ENCODE measurements at regions not wholly inside any gene's neighbourhood (a gene's known extent, or its start where the extent isn't known, plus 50 kb on each side); places are given as distances from the start of the nearest gene placed in this dataset.

- DNase-seq (ENCODE audit: low read depth, low spot score) (no peak), FAIRE-seq (no peak)
- no peaks in the 10 kb centered on the region for H3K36me3 ChIP-seq (ENCODE audit: control insufficient read depth in 2 of 2, extremely low read depth in 1 of 2, insufficient read depth in 2 of 2, low read length in 2 of 2)
- TF ChIP-seq CTCF (optimal IDR thresholded peaks at IDR 0.05 in 1 of 3, IDR thresholded peaks at IDR 0.05 in 1 of 3, conservative IDR thresholded peaks at IDR 0.05 in 1 of 3; ENCODE audit: extremely low read depth in 1 of 3, insufficient read depth in 2 of 3, low read length in 3 of 3) (no peak), EZH2 (IDR thresholded peaks at IDR 0.05; ENCODE audit: low read length) (no peak)
- no peaks in the 10 kb centered on the region for H3K27me3 ChIP-seq (ENCODE audit: control insufficient read depth, extremely low read depth, insufficient read depth, low read length)
- H3K9me1 ChIP-seq (ENCODE audit: control insufficient read depth, extremely low read depth, insufficient read depth, low read length), result no peaks in the 10 kb centered on the region
- H3K27ac ChIP-seq (ENCODE audit: control insufficient read depth, insufficient read depth, low read length), result no peak overlapping the region
- no peaks in the 10 kb centered on the region for H4K20me1 ChIP-seq (ENCODE audit: control insufficient read depth, extremely low read depth, insufficient read depth, low read length)
- dilution Hi-C loops (cut with MboI; ENCODE audit: extremely low pct_ligation_motif_present, low sequenced_read_pairs), result no loop called here
- H3K4me2 ChIP-seq (ENCODE audit: control insufficient read depth, extremely low read depth, insufficient read depth, low read depth, low read length), result no peak overlapping the region
- H3K4me3 ChIP-seq (ENCODE audit: control insufficient read depth in 2 of 3, extremely low read depth in 1 of 3, insufficient read depth in 2 of 3, low read depth in 1 of 3, low read length in 3 of 3), result no peak overlapping the region
- H3K9me3 ChIP-seq (ENCODE audit: control insufficient read depth, low read depth, low read length), result no peaks in the 10 kb centered on the region
- H3K79me2 ChIP-seq (ENCODE audit: control insufficient read depth, insufficient read depth, low read length), result no peaks in the 10 kb centered on the region
- H2AFZ ChIP-seq (ENCODE audit: control insufficient read depth, low read length), result no peak overlapping the region
- H3K4me1 ChIP-seq (ENCODE audit: control insufficient read depth, extremely low read depth, insufficient read depth, low read length), result peaks cover 50% of the 10 kb centered on the region
- H3K9ac ChIP-seq (ENCODE audit: control insufficient read depth, extremely low read depth, insufficient read depth, low read length), result no peak overlapping the region
These were observed 54.1 kb upstream of the HS6ST1 start for GRCh38 chr2:128372621-128373341.

GRCh38 chr2:128373451-128374000 is 54.9 kb upstream of the HS6ST1 start:
- no peaks in the 10 kb centered on the region for H3K27me3 ChIP-seq (ENCODE audit: control insufficient read depth, extremely low read depth, insufficient read depth, low read length)

More at GRCh38 chr2:128373451-128374000, 54.9 kb upstream of the HS6ST1 start:
- H3K9me1 ChIP-seq (ENCODE audit: control insufficient read depth, extremely low read depth, insufficient read depth, low read length), result no peaks in the 10 kb centered on the region
- H2AFZ ChIP-seq (ENCODE audit: control insufficient read depth, low read length), result peak overlapping the region; percentile 20
- no peaks in the 10 kb centered on the region for H3K79me2 ChIP-seq (ENCODE audit: control insufficient read depth, insufficient read depth, low read length)
- no peaks in the 10 kb centered on the region for H3K36me3 ChIP-seq (ENCODE audit: control insufficient read depth in 2 of 2, extremely low read depth in 1 of 2, insufficient read depth in 2 of 2, low read length in 2 of 2)
- H3K4me1 ChIP-seq (ENCODE audit: control insufficient read depth, extremely low read depth, insufficient read depth, low read length), result peaks cover 50% of the 10 kb centered on the region
- no peak overlapping the region for H3K4me3 ChIP-seq (ENCODE audit: control insufficient read depth in 2 of 3, extremely low read depth in 1 of 3, insufficient read depth in 2 of 3, low read depth in 1 of 3, low read length in 3 of 3)
- peak overlapping the region; percentile 22 for H3K9ac ChIP-seq (ENCODE audit: control insufficient read depth, extremely low read depth, insufficient read depth, low read length)
- H4K20me1 ChIP-seq (ENCODE audit: control insufficient read depth, extremely low read depth, insufficient read depth, low read length), result no peaks in the 10 kb centered on the region
- peak overlapping the region; percentile 29 for H3K4me2 ChIP-seq (ENCODE audit: control insufficient read depth, extremely low read depth, insufficient read depth, low read depth, low read length)
- no peaks in the 10 kb centered on the region for H3K9me3 ChIP-seq (ENCODE audit: control insufficient read depth, low read depth, low read length)
- peak overlapping the region; percentile 62 for H3K27ac ChIP-seq (ENCODE audit: control insufficient read depth, insufficient read depth, low read length)
- DNase-seq (ENCODE audit: low read depth, low spot score) (peak; percentile 59), FAIRE-seq (peak; percentile 89)
- TF ChIP-seq EZH2 (IDR thresholded peaks at IDR 0.05; ENCODE audit: low read length) (no peak), CTCF (optimal IDR thresholded peaks at IDR 0.05 in 1 of 3, IDR thresholded peaks at IDR 0.05 in 1 of 3, conservative IDR thresholded peaks at IDR 0.05 in 1 of 3; ENCODE audit: extremely low read depth in 1 of 3, insufficient read depth in 2 of 3, low read length in 3 of 3) (no peak)
- dilution Hi-C loops (cut with MboI; ENCODE audit: extremely low pct_ligation_motif_present, low sequenced_read_pairs), result no loop called here
